NB4 (cell line): ENCODE measurements at regions not wholly inside any gene's neighbourhood (a gene's known extent, or its start where the extent isn't known, plus 50 kb on each side); places are given as distances from the start of the nearest gene placed in this dataset.

Experiments
- DNase-seq: peaks from one replicate; pipeline ENCODE4 v3.0.0; 2010; ENCODE audit warnings: low read depth
- H3K4me3 ChIP-seq: one replicate; pipeline ENCODE4 v1.5.1; 2011; ENCODE audit warnings: mild to moderate bottlenecking, low read depth, low read length, moderate library complexity
- CTCF ChIP-seq: IDR thresholded peaks from one replicate; pipeline ENCODE4 v1.5.1; 2012; ENCODE audit warnings: low read depth, low read length
- MAX ChIP-seq: IDR thresholded peaks from 2 replicates; pipeline ENCODE4 v1.6.1; 2011; ENCODE audit warnings: low read depth, low read length
- MYC ChIP-seq: IDR thresholded peaks from 2 replicates; pipeline ENCODE4 v1.6.1; 2011; ENCODE audit warnings: low read depth, low read length
- POLR2A ChIP-seq: IDR thresholded peaks from 2 replicates; pipeline ENCODE4 v1.6.1; 2011; ENCODE audit warnings: mild to moderate bottlenecking; ENCODE audit not compliant: insufficient read length; ENCODE audit errors: extremely low read depth

GRCh38 chr4:123561525-123561924, 164.9 kb downstream of the SPRY1 start:
- H3K4me3 ChIP-seq, result no peak overlapping the region
- TF ChIP-seq MYC (no peak), POLR2A (no peak), CTCF (no peak), MAX (no peak)
- no peak for DNase-seq

GRCh38 chr4:123562994-123563750, 166.6 kb downstream of the SPRY1 start:
- H3K4me3 ChIP-seq, result no peak overlapping the region
- no peak for DNase-seq

GRCh38 chr4:123564758-123565346, 168.3 kb downstream of the SPRY1 start:
- DNase-seq, result peak; percentile 91
- TF ChIP-seq MYC, result peak; percentile 37; the same call in 1 of the 2 replicates
- peak; percentile 99 for TF ChIP-seq CTCF
- peak; percentile 44 for TF ChIP-seq MAX
- TF ChIP-seq POLR2A, result no peak
- no peak overlapping the region for H3K4me3 ChIP-seq

More at GRCh38 chr4:123562994-123563750, 166.6 kb downstream of the SPRY1 start:
- TF ChIP-seq MAX (no peak), MYC (no peak)

- no peak for DNase-seq
- no peak overlapping the region for H3K4me3 ChIP-seq
- no peak for TF ChIP-seq MYC
- no peak for TF ChIP-seq MAX
- no peak for TF ChIP-seq POLR2A
- no peak for TF ChIP-seq CTCF
Observed at GRCh38 chr4:123568936-123569335, 172.3 kb downstream of the SPRY1 start.

GRCh38 chr4:123569541-123569940, 172.9 kb downstream of the SPRY1 start:
- no peak for DNase-seq
- H3K4me3 ChIP-seq, result no peak overlapping the region
- TF ChIP-seq POLR2A, result no peak
- TF ChIP-seq MAX, result no peak
- no peak for TF ChIP-seq MYC
- TF ChIP-seq CTCF, result no peak

- no peak for DNase-seq
Observed at GRCh38 chr4:123573866-123574508, 177.4 kb downstream of the SPRY1 start.

More at GRCh38 chr4:123573866-123574508, 177.4 kb downstream of the SPRY1 start:
- TF ChIP-seq CTCF (no peak), MAX (no peak), MYC (no peak), POLR2A (no peak)
- H3K4me3 ChIP-seq, result no peak overlapping the region
